Tibial nerve (tissue), 4 donors: ENCODE measurements at regions not wholly inside any gene's neighbourhood (a gene's known extent, or its start where the extent isn't known, plus 50 kb on each side); places are given as distances from the start of the nearest gene placed in this dataset.

Source experiments
- EP300 ChIP-seq, 2 donors: sonication (generic); formaldehyde crosslinking; IDR thresholded peaks; one replicate each; pipeline ENCODE4 v1.6.1; 2017; ENCODE audit warnings: antibody characterized with exemption in 2 of 2, mild to moderate bottlenecking in 1 of 2
- TF ChIP-seq, protein P1 (sequence below), 5 experiments: fragments of 200-600 bp in 3 of 5; fragments of 450-650 bp in 2 of 5; sonication (generic) in 3 of 5; IDR thresholded peaks; one replicate each; pipeline ENCODE4 v1.5.1; 2016 to 2019; ENCODE audit warnings: antibody characterized with exemption in 5 of 5, mild to moderate bottlenecking in 3 of 5, moderate library complexity in 2 of 5

DNA sequence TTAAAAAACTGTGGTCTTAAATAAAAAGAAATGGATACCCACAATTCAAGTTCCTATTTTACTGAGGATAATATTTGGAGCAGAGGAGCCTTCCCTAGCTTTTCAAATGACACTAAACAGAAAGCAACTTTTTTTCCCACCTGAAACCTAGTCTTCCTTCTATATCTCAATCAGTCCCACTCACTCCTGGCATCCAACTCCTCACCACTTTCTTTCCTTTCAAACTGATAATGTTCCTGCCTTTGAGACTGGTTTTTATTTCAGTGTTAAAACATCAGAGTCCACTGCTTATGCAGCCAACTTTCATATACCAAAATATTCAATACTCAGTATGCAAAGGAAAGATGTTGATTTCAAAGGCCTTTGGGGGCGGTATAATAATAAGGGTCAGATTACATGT, 225.6 kb downstream of the GXYLT1 start:
- TF ChIP-seq, protein P1, sequence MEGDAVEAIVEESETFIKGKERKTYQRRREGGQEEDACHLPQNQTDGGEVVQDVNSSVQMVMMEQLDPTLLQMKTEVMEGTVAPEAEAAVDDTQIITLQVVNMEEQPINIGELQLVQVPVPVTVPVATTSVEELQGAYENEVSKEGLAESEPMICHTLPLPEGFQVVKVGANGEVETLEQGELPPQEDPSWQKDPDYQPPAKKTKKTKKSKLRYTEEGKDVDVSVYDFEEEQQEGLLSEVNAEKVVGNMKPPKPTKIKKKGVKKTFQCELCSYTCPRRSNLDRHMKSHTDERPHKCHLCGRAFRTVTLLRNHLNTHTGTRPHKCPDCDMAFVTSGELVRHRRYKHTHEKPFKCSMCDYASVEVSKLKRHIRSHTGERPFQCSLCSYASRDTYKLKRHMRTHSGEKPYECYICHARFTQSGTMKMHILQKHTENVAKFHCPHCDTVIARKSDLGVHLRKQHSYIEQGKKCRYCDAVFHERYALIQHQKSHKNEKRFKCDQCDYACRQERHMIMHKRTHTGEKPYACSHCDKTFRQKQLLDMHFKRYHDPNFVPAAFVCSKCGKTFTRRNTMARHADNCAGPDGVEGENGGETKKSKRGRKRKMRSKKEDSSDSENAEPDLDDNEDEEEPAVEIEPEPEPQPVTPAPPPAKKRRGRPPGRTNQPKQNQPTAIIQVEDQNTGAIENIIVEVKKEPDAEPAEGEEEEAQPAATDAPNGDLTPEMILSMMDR (IDR thresholded peaks at IDR 0.05) = no peak
- TF ChIP-seq EP300 (IDR thresholded peaks at IDR 0.05) = no peak
